Suprapubic skin (tissue), 4 donors: ENCODE measurements at regions not wholly inside any gene's neighbourhood (a gene's known extent, or its start where the extent isn't known, plus 50 kb on each side); places are given as distances from the start of the nearest gene placed in this dataset.

Experiments used
- DNase-seq, 2 donors: peaks; one replicate each; pipeline ENCODE4 v3.0.0-alpha.2; 2019; ENCODE audit warnings: low spot score in 2 of 2
- H3K27ac ChIP-seq: fragments of 200-600 bp; sonication (generic); one replicate; pipeline ENCODE4 v1.5.1; 2019
- H3K27me3 ChIP-seq: fragments of 200-600 bp; sonication (generic); one replicate; pipeline ENCODE4 v1.5.1; 2019
- H3K36me3 ChIP-seq: fragments of 200-600 bp; sonication (generic); one replicate; pipeline ENCODE4 v1.5.1; 2019
- H3K4me1 ChIP-seq: fragments of 200-600 bp; sonication (generic); one replicate; pipeline ENCODE4 v1.5.1; 2019
- H3K4me3 ChIP-seq: fragments of 200-600 bp; sonication (generic); one replicate; pipeline ENCODE4 v1.5.1; 2019; ENCODE audit warnings: mild to moderate bottlenecking
- H3K9me3 ChIP-seq: fragments of 200-600 bp; sonication (generic); one replicate; pipeline ENCODE4 v1.5.1; 2019
- EP300 ChIP-seq: sonication (generic); formaldehyde crosslinking; IDR thresholded peaks from one replicate; pipeline ENCODE4 v1.6.1; 2017; ENCODE audit warnings: antibody characterized with exemption
- POLR2A ChIP-seq, 2 donors: fragments of 450-650 bp; IDR thresholded peaks; one replicate each; pipeline ENCODE4 v1.6.1; 2017; ENCODE audit warnings: antibody characterized with exemption in 2 of 2, mild to moderate bottlenecking in 2 of 2, moderate library complexity in 2 of 2
- POLR2AphosphoS5 ChIP-seq, 3 donors: sonication (generic); formaldehyde crosslinking; IDR thresholded peaks; one replicate each; pipeline ENCODE4 v1.6.1; 2017; ENCODE audit warnings: antibody characterized with exemption in 3 of 3
- WGBS: methylation state at CpG from one replicate; pipeline ENCODE4 v1.1.5; 2018; 5-methylcytosine and 5-hydroxymethylcytosine counted together
- TF ChIP-seq, protein P1 (sequence below), 2 donors: fragments of 200-600 bp in 1 of 2; fragments of 450-650 bp in 1 of 2; sonication (generic) in 1 of 2; IDR thresholded peaks; one replicate each; pipeline ENCODE4 v1.5.1; 2016 to 2019; ENCODE audit warnings: antibody characterized with exemption in 2 of 2, mild to moderate bottlenecking in 1 of 2, moderate library complexity in 1 of 2

- no peaks in the 10 kb centered on the region for H3K4me1 ChIP-seq
- no peaks in the 10 kb centered on the region for H3K36me3 ChIP-seq
- WGBS, result 65% methylated on average over 3 of the region's 3 CpGs
- DNase-seq, result no peak
- no peak for TF ChIP-seq POLR2A (IDR thresholded peaks at IDR 0.05)
- TF ChIP-seq EP300, result no peak
- no peak for TF ChIP-seq POLR2AphosphoS5 (IDR thresholded peaks at IDR 0.05)
- TF ChIP-seq, protein P1, sequence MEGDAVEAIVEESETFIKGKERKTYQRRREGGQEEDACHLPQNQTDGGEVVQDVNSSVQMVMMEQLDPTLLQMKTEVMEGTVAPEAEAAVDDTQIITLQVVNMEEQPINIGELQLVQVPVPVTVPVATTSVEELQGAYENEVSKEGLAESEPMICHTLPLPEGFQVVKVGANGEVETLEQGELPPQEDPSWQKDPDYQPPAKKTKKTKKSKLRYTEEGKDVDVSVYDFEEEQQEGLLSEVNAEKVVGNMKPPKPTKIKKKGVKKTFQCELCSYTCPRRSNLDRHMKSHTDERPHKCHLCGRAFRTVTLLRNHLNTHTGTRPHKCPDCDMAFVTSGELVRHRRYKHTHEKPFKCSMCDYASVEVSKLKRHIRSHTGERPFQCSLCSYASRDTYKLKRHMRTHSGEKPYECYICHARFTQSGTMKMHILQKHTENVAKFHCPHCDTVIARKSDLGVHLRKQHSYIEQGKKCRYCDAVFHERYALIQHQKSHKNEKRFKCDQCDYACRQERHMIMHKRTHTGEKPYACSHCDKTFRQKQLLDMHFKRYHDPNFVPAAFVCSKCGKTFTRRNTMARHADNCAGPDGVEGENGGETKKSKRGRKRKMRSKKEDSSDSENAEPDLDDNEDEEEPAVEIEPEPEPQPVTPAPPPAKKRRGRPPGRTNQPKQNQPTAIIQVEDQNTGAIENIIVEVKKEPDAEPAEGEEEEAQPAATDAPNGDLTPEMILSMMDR (IDR thresholded peaks at IDR 0.05), result no peak
- H3K27ac ChIP-seq, result no peak overlapping the region
- no peaks in the 10 kb centered on the region for H3K27me3 ChIP-seq
- no peak overlapping the region for H3K4me3 ChIP-seq
- no peaks in the 10 kb centered on the region for H3K9me3 ChIP-seq
Observed at GRCh38 chr18:51659781-51660180, 462.3 kb upstream of the MEX3C start.

- DNase-seq, result no peak
- no peaks in the 10 kb centered on the region for H3K9me3 ChIP-seq
- H3K27ac ChIP-seq, result no peak overlapping the region
- H3K4me1 ChIP-seq, result no peaks in the 10 kb centered on the region
- H3K27me3 ChIP-seq, result no peaks in the 10 kb centered on the region
- H3K4me3 ChIP-seq, result no peak overlapping the region
- H3K36me3 ChIP-seq, result no peaks in the 10 kb centered on the region
- 38% methylated on average over 2 of the region's 2 CpGs for WGBS
- TF ChIP-seq EP300, result no peak
- no peak for TF ChIP-seq POLR2A (IDR thresholded peaks at IDR 0.05)
- TF ChIP-seq, protein P1 (IDR thresholded peaks at IDR 0.05), result no peak
- TF ChIP-seq POLR2AphosphoS5 (IDR thresholded peaks at IDR 0.05), result no peak
Observed at GRCh38 chr18:51660188-51660715, 462.8 kb upstream of the MEX3C start.

DNA sequence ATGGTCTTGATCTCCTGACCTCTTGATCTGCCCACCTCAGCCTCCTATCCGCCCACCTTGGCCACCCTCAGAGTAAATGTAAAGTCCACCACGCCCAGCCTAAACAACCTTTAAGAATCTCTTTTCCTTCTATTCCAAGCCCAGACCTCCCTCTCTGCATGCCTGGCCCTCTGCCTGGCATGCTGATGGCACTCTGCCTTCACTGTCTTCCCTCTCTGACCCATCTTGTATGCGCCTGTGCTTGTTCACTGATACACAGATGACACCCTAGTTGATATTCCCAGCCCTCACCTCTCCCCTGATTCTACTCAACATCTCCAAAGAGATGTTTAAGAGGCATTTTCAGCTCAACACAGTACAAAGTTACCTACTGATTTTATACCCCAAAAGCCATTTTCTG is 466.8 kb upstream of the MEX3C start:
- Histone ChIP-seq H3K36me3 (no peaks in the 10 kb centered on the region), H3K4me1 (no peaks in the 10 kb centered on the region), H3K4me3 (no peak overlapping the region), H3K27me3 (peaks cover 6% of the 10 kb centered on the region), H3K9me3 (no peaks in the 10 kb centered on the region), H3K27ac (no peak overlapping the region)
- TF ChIP-seq POLR2A (IDR thresholded peaks at IDR 0.05) (no peak), EP300 (no peak), POLR2AphosphoS5 (IDR thresholded peaks at IDR 0.05) (no peak)
- TF ChIP-seq, protein P1 (IDR thresholded peaks at IDR 0.05), result no peak
- DNase-seq, result no peak
- WGBS, result 64% methylated on average over 3 of the region's 3 CpGs

GRCh38 chr18:51666763-51667191 is 469.3 kb upstream of the MEX3C start:
- peaks cover 6% of the 10 kb centered on the region for H3K27me3 ChIP-seq
- TF ChIP-seq POLR2AphosphoS5 (IDR thresholded peaks at IDR 0.05) (no peak), EP300 (no peak), POLR2A (IDR thresholded peaks at IDR 0.05) (no peak)
- TF ChIP-seq, protein P1 (IDR thresholded peaks at IDR 0.05), result no peak
- H3K9me3 ChIP-seq, result no peaks in the 10 kb centered on the region
- DNase-seq, result no peak
- 16% methylated on average over 3 of the region's 7 CpGs for WGBS
- H3K36me3 ChIP-seq, result no peaks in the 10 kb centered on the region
- no peaks in the 10 kb centered on the region for H3K4me1 ChIP-seq
- H3K4me3 ChIP-seq, result no peak overlapping the region
- H3K27ac ChIP-seq, result no peak overlapping the region

DNA sequence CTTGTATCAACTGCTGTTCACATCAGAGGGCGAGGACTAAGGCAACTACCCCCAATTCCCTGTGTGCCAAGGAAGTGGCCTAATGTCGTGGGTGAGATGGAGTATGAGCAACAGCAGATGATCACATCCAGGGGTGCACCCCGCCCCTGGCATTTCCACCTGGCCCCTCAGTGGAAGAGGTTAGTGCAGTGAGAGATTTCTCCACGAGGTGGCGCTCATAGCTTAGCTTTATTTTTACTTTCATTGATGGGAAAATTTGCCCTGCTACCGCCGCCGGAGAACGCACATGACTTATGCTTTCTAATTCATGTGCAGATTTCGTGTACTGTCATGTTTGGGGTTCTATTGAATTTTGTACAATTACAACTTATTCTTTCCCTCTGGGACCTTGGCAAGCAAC is 470.6 kb upstream of the MEX3C start:
- Histone ChIP-seq H3K9me3 (no peaks in the 10 kb centered on the region), H3K27me3 (peaks cover 6% of the 10 kb centered on the region), H3K4me1 (no peaks in the 10 kb centered on the region), H3K36me3 (no peaks in the 10 kb centered on the region), H3K4me3 (no peak overlapping the region), H3K27ac (no peak overlapping the region)
- WGBS, result 10% methylated on average over 10 of the region's 10 CpGs
- no peak for DNase-seq
- no peak for TF ChIP-seq EP300
- TF ChIP-seq POLR2A (IDR thresholded peaks at IDR 0.05), result no peak
- TF ChIP-seq, protein P1 (IDR thresholded peaks at IDR 0.05), result peak; percentile 32 to 63
